HCEC 1CT (cell line): ENCODE measurements at regions not wholly inside any gene's neighbourhood (a gene's known extent, or its start where the extent isn't known, plus 50 kb on each side); places are given as distances from the start of the nearest gene placed in this dataset.
"Not testable (repeated sequence)": the region's sequence is repeated elsewhere in the genome, so short reads cannot be mapped to it uniquely, and the experiment has no call there.

Experiments used
- DNase-seq: peaks from one replicate; pipeline ENCODE4 v3.0.0-alpha.2; 2017

DNA sequence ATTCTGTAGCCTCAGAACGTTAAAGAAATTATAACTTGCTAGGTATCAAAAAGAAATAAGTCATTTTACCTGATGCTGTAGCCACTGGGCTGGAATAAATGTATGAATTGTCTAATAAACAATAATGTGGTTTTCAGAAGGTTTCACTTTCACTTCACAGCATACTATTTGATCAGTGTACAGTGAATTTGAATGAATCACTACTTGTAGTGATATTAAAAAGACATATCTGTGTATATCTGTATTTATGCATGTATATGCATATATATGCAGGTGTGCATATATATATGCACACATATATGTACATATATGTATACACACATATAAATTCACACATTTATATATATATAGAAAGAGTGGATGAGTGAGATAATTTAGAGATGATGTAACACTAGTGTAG, 440.0 kb upstream of the PCDH10 start:
- DNase-seq: no peak

DNA sequence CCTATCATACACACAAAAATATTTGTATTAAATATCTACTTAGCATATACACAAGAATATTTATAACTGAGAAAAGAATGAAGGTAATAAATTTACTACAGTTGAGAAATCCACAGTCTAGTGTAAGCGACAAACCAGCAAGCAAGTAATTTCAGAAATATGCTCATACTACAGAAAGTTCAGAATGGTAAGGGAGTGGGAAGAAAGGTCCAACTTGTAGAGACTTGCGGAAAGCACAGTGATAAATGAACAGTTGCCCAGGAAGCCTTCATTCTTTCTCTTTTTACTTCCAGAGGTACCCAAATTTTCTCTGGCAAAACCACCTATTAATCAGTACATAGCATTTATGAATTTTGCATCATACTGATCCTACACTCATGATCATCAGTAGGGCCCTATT, 438.1 kb upstream of the PCDH10 start:
- DNase-seq: no peak

DNA sequence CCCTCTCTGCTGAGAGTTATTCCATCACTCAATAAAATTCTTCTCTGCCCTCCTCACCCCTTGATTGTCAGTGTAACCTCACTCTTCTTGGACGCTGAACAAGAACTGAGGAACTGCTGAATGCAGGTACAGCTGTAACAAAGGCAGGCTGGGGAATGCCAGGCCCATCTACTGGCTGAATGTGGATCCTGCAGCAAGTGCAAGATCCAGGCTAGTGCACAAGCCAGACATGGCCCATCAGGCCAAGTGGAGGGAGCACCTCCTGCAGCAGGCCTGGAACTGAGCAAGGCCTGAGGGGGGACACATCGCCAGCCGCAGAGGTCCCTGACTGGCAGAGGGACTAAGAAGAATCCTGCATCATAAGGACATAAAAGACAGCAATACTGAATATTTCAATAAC, 411.8 kb upstream of the PCDH10 start:
- no peak for DNase-seq

DNA sequence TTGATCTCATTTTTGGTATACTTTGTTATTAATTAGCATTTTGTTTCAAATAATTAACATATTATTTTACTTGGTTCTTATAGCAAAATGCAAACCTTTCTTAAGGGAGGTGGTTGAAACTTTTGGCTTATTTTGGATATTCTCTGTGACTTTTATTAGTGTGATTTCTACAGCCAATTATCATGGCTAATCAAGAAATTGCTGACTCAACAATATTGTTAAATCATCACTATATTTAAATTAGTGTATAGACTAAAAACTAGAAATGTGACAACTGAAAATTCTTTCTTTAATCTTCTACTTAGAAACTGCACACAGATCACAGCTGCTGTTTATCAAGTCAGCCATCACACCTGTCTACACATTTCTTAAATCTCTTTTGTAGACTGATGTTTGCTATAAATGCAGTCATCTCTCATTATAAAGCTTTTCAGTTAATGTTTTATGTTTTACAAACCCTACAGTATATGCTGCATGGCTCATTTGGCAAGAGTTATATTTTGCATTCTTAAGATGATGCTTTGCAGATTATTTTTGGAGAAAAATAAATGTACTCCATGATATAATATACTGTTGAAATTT, 389.8 kb upstream of the PCDH10 start:
- DNase-seq: no peak

DNA sequence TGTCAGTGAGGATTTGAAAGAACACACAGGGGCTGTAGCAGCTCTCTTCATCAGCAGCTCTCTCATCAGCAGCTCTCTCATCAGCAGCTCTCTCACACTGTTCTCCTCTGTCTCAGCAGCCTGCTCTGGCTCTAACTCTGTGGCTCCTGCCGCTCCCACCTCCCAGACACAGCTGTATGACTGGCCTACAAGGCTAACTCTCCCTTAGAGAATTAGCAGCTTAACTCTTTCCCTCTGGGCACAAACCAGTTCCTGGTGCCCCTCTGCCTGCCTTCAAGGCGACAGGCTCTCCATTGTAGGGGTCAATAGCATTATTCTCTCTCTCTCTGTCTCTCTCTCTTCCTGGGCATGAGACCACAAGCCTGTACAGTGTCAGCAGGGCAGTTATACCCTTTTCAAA, 385.6 kb upstream of the PCDH10 start:
- DNase-seq: no peak

DNA sequence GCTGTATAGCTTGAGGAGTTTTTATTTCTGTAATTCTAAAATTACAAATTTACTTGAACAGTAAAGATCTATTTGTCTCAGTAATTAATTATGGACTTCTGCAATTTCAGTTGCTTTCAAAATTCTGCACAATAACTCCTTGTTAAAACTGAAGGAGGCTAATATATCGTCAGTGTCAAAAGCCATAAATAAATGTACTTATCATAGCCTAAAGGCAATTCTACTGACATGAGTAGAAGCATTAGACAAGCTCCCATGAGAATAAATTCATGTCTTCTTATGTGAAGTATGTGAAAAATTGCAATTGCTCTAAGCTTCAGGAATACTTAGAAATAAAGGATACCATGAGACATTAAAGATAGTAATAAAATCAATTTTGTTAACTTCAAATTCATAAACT, 381.2 kb upstream of the PCDH10 start:
- no peak for DNase-seq

DNA sequence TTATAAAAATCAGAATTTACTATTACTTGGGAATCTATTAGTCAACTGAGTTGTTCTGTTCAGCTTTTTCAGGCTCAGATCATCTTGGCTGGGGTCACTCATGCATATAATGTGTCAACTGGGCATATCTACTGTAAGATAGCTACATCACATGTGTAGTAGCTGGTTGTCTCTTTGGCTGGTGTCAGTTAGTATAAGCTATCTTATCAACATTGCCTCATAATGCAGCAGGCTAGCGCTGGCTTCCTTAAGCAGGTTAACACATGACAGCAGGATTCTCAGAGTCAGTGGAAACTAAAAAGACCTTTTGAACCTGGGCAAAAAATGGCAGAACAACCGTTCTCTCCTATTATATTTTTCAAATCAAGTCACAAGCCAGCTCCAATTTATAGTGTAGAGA, 378.3 kb upstream of the PCDH10 start:
- DNase-seq: no peak

DNA sequence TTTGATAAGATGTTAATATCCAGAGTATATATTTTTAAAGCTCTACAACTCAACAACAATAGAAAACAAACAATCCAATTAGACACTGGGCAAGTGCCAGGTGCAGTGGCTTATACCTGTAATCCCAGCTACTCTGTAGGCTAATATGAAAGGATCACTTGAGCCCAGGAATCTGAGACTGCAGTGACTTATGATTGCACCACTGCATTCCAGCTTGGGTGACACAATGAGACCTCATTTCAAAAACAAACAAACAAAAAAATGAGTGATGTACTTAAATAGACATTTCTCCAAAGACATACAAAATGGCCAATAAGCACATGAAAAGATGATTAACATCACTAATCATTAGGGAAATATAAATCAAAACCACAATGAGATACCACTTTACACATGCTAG, 356.8 kb upstream of the PCDH10 start:
- DNase-seq: peak; percentile 19

DNA sequence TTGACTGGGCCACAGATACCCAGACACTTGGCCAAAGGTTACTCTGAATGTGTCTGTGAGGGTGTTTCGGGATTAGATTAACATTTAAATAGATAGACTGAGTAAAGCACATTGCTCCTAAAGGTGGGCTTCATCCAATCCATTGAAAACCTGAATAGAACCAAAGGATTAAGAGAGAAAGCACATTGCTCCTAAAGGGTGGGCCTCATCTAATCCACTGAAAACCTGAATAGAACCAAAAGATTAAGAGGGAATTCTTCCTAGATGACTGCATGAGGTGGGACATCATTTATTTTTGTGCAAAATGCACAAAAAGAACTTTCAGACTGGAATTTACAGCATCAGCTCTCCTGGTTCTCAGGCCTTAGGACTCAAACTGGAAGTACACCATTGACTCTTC, 351.2 kb upstream of the PCDH10 start:
- no peak for DNase-seq

DNA sequence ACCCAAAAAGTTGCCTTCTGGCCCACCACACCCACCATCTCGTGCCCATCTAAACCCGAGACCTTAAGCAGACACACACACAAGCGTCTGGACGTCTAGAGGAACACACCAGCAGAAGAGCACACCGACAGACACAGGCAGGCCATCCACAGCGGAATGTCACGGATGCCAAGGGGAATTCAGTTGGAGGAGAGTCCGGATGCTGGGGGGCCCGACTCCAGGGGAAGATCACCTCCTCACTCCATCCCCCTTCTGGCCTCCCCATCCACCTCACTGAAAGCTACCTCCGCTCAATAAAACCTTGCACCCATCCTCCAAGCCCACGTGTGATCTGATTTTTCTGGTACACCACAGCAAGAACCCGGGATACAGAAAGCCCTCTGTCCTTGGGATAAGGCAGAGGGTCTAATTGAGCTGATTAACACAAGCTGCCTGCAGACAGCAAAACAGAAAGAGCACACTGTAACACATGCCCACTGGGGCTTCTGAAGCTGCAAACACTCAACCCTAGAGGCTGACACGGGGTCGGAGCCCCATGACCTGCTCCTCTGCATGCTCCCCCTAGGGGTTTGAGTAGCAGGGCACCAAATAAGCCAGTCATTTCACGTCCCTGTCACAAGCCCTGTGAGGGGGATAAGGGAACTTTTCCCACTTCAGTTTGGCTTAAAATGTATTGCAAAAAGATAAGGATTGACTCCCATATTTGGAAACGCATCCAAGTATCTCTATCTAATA, 339.6 kb upstream of the PCDH10 start:
- DNase-seq: no peak

DNA sequence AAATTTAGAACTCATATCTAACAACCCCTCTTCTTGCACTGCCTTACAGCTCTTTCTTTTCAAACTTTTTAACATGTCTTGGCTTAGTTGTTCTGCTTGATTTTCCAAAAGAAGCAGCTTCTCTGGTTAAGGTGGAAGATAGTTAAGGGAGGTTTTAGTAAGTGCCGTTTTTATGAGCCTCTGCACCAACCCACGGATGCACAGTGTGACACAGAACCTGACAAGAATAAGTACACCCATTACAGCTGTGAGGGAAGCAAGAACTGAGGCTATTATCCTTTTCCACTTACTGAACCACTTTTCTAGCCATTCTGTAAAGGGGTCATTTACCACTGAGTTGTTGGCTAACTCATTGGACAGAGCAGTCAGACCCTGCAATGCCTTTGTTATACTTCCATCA, 336.0 kb upstream of the PCDH10 start:
- not testable (repeated sequence) for DNase-seq

DNA sequence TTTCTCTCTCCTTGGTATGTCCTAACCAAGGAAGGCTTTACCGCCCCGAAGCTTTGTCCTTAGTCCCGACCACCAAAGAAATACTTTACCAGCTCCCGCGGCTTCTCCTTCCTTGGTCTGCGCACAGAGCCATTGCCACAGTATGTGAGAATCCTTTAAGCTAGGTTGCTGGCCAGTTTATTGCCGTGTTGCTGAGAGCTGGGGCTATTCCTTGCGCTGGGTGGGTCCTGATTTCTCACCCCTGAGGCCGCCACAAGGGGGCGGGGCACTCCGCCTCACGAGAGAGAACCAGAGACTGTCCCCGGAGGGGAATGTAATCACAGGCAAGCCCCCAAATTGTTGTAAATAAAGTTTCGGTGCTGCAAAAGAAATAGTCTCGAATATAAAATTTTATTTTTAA, 331.0 kb upstream of the PCDH10 start:
- DNase-seq: no peak

DNA sequence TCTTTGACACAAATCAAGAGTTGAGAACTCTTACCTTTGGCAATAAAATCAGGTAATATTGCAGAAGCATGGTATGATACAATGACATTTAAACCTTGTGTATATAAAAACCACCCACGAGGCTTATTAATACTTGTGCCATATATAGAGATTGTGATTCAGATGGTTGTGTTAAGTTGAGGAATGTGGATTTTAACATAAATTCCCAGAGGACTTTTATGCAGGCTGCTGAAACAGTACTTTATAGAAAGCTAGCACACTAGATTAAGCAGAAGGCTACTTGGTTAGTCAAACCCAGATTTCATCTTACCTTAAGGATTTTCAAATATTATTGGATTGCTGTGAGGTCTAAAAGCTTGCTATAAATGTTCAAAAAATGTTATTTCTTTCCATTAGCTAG, 325.7 kb upstream of the PCDH10 start:
- DNase-seq: no peak

DNA sequence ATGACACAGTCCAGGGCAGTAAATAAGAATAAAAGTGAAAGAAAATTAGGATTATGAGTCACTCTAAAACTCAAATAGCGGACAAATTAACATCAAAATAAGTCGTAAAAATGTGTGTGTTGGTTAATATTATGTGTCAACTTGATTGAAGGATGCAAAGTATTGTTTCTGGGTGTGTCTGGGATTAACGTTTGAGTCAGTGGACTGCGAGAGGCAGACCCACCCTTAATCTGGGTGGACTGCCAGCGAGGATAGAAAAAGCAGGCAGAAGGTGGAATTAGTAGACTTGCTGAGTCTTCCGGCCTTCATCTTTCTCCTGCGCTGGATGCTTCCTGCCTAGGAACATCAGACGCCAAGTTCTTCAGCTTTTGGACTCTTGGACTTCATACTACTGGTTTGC, 324.3 kb upstream of the PCDH10 start:
- no peak for DNase-seq

DNA sequence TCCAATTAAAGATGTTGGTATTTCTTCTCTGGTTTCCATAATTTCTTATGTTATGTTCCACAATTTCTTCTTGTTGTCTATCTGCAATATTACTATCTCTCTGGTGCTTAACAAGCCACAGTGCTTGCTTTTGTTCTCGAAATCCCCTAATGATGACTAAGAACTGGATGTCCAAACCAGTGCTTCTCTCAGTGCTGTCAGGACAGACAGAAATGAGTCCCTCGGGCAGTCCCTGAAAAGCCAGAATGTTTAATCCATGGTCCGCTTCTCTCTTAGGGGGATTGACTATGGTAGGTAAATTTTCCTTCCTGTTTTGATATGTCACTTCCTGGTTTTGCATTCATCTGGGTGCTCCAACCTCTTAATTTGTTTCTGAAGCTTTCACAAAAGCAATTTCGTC, 321.6 kb upstream of the PCDH10 start:
- peak; percentile 13 for DNase-seq

DNA sequence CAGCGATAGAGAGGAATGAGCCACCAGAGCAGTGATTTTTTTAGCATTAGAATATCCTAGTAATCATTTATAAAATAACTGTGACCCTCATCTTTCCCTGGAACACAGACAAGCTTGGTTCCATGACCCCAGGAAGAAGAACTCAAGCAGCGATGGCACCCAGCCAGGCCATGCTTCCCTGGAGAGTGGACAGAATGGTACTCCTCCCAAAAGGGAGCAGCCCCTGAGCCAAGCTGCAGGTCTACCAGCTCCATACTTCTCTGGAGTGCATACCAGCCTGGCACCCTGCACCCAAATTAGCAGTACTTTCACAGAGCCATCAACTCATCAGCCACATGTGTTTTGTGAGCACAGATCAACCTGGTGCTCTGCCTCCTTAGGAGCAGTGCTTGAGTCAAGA, 310.9 kb upstream of the PCDH10 start:
- DNase-seq: no peak

DNA sequence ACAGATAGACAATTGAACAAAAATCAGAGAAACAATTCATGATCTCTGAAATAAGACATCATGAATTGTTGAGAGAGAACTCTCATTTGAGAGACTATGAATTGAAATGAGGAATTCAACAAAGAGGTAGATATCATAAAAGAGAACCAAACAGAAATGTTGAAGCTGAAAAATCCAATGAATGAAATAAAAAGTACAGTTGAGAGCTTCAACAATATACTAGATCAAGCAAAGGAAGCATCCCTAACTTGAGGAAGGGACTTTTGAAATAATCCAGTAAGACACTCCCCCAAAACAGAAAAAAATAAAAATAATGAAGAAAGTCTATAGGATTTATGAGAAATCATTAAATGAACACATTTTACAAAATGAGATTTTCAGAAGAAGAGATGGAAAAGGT, 310.0 kb upstream of the PCDH10 start:
- DNase-seq: no peak

DNA sequence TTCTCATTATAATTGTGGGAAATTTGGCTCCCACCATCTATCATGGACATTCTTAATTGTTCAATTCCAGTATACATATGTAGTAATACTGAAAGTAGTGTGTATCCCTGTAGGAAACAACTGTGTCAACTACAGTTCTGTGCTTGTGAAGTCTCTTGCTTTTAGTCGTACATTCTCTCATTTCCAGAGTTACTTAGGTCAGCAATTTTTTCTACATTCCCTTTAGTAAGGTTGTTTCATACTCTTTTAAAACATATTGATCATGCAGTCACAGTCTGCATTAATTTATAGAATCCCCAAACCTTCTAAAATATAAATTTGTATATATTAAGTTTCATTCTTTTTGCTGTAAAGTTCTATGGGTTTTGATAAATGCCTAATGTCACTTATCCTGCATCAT, 289.2 kb upstream of the PCDH10 start:
- DNase-seq: no peak

DNA sequence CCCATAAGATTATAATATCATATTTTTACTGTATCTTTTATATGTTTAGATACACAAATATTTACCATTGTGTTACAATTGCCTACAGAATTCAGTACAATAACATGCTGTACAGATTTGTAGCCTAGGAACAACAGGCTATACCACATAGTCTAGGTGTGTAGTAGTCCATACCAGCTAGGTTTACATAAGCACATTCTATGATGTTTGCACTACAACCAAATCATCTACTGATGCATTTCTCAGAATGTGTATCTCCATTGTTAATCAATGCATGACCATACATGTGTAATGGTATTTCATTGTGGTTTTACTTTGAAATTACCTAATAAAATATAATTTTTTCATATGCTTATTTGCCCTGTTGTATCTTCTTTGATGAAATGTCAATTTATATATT, 288.1 kb upstream of the PCDH10 start:
- DNase-seq: no peak

DNA sequence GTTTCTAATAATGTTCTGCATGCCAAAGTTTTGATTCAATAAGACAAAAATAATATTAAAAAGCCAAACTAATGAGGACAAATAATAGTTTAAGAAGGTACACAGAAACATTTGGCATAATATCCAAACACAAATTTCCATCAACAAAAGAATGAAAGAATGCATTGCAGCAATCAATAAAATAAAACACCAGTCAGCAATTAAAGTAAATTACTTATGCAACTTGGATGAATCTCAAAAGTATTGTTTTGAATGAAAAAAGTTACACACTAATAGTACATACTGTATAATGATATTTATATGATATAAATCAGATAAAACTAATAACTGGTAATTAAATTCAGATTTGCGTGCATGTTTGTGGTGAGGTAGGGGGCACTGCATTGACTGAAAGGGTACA, 285.5 kb upstream of the PCDH10 start:
- no peak for DNase-seq

DNA sequence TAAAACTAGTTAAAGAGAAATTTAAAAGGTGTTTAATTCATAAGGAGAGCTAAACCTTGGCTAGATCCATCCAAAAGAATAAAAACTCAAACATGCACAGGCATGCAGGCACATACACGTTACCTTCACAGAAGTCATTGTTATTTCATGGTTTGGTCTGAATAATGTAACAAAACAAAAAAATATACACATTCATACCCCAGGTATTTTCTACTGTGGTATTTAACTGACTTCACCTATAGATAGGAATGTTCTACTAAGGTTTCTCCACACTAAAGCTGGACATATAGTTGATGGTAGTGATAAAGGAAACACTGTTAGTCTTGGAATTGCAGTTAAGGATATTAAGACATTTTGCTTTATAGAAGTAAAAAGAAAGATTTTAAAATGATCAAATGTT, 283.6 kb upstream of the PCDH10 start:
- no peak for DNase-seq

DNA sequence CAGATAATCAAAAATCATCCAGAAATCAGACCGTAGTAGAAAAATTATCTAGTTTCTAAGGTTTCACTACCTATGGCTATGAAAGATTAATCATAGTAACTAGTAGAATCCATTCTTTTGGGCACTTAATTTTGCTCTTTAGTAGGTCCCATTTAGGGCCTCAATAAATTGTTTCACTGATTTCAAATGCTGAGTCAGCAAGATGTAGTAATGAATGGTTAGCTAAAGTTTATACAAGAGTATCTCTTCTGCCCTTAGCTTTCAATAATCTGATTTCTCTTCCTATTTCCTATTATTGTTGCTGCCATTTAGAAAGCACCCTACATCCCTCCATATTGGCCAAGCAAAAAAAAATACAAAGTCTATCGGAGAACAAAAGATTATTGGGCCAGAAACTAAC, 283.2 kb upstream of the PCDH10 start:
- no peak for DNase-seq

DNA sequence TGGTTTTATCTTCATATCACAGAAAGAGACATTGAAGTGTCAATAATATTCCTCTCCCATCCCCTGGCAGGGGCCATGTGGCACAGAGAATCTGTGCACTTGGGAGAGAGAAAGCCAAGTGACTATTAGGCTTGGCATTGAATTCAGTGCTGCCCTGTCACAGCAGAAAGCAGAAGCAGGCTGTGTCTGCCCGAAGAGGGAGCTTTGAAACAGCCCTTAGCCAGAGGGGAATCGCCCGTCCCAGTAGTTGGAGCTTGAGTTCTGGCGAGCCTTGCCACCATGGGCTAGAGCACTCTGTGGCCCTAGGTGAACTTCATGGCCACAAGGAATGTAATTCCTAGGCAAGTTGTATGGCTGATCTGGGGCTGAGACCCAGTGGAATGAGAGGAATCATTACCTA, 282.5 kb upstream of the PCDH10 start:
- no peak for DNase-seq

DNA sequence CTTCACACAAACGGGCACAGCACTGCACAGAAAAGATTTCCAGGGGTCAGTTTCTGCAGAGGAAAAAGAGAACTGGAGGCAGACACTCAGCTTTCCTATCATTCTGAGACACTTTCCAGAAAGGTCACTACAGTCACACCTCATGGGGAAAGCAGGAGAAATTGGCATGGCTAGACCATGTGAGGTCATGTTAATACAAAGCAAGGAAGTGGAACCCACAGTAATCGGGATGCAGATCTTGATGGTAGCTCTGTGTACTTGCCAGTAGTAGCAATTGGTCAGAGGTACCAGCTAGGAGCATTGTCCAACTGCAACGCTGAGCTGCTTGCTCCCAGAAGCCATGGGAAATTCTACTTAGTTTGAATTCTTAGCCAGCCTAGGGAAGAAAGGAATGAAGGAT, 255.3 kb upstream of the PCDH10 start:
- no peak for DNase-seq

DNA sequence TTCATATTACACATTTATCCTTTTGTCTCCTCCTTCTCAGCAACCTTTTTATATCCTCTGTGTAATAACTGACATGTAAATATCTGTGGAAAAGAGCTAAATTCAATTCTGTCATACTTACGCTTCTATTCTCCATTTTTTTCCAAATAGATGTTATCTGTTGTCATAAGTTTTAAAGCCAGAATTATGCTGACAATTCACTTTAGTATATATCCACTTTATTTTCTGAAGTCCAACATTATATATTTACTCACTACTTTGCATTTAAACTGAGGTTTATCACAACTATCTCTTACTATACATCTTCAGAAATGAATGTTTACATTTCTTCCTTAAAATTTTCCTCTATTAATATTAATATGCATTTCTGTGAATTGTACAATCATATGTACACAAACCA, 247.9 kb upstream of the PCDH10 start:
- DNase-seq: no peak
